ENCODE measurements at regions not wholly inside any gene's neighbourhood (a gene's known extent, or its start where the extent isn't known, plus 50 kb on each side); places are given as distances from the start of the nearest gene placed in this dataset.
"Not testable (repeated sequence)": the region's sequence is repeated elsewhere in the genome, so short reads cannot be mapped to it uniquely, and the experiment has no call there.

DNA sequence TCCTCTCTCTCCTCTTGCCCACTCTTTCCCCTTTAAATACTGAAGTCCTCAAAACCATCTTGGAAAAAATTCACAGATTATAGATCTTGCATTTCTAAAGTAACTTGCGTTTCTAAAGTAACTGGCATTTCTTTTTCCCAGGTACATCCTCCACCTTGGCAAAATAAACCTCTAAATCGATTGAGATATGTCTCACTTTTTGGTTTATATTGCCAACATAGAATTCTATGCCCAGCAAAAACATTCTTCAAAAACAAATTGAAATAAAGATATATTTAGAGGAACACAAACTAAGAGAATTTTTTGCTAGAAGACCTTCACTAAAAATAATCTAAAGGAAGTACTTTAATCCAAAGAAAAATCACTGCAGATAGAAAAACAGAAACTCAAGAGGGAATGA is 122.5 kb upstream of the RBMS1 start:
- no peak for DNase-seq (ENCODE audit: low read depth)
- in situ Hi-C loops (cut with HindIII; ENCODE audit: low sequenced_read_pairs) = no loop called here
- H3K4me3 ChIP-seq (ENCODE audit: low read depth, low read length) = no peak overlapping the region
- TF ChIP-seq, protein P1, sequence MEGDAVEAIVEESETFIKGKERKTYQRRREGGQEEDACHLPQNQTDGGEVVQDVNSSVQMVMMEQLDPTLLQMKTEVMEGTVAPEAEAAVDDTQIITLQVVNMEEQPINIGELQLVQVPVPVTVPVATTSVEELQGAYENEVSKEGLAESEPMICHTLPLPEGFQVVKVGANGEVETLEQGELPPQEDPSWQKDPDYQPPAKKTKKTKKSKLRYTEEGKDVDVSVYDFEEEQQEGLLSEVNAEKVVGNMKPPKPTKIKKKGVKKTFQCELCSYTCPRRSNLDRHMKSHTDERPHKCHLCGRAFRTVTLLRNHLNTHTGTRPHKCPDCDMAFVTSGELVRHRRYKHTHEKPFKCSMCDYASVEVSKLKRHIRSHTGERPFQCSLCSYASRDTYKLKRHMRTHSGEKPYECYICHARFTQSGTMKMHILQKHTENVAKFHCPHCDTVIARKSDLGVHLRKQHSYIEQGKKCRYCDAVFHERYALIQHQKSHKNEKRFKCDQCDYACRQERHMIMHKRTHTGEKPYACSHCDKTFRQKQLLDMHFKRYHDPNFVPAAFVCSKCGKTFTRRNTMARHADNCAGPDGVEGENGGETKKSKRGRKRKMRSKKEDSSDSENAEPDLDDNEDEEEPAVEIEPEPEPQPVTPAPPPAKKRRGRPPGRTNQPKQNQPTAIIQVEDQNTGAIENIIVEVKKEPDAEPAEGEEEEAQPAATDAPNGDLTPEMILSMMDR (IDR thresholded peaks at IDR 0.05; ENCODE audit: low read depth, low read length, missing control alignments) = no peak

DNA sequence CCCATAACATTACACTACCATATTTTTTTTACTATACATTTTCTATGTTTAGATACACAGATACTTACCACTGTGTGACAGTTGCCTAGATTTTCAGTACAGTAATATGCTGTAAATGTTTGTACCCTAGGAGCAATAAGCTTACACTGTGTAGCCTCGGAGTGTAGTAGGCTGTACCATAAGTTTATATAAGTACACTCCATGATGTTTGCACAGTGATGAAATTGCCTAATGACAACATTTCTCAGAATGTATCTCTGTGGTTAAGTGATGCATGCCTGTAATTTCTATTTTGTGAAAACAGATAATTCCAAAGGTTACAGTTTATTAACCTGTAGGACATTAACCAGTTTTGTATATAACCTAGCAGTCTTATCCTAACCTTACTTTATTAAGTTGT is 128.1 kb upstream of the RBMS1 start:
- DNase-seq (ENCODE audit: low read depth) = no peak
- TF ChIP-seq, protein P1 (IDR thresholded peaks at IDR 0.05; ENCODE audit: low read depth, low read length, missing control alignments) = no peak
- H3K4me3 ChIP-seq (ENCODE audit: low read depth, low read length) = no peak overlapping the region
- in situ Hi-C loops (cut with HindIII; ENCODE audit: low sequenced_read_pairs) = no loop called here

DNA sequence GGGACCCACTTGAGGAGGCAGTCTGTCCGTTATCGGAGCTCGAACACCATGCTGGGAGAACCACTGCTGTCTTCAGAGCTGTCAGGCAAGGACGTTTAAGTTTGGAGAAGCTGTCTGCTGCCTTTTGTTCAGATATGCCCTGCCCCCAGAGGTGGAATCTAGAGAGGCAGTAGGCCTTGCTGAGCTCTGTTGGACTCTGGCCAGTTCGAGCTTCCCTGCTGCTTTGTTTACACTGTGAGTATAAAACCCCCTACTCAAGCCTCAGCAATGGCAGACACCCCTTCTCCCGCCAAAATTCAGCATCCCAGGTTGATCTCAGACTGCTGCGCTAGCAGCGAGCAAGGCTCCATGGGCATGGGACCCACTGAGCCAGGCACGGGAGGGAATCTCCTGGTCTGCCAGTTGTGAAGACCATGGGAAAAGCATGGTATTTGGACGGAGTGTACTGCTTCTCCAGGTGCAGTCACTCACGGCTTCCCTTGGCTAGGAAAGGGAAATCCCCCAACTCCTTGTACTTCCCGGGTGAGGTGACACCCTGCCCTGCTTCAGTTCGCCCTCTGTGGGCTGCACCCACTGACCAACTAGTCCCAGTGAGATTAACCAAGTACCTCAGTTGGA is 134.5 kb upstream of the RBMS1 start:
- in situ Hi-C loops (cut with HindIII; ENCODE audit: low sequenced_read_pairs); DNase-seq (ENCODE audit: low read depth); H3K4me3 ChIP-seq (ENCODE audit: low read depth, low read length): not testable (repeated sequence)

DNA sequence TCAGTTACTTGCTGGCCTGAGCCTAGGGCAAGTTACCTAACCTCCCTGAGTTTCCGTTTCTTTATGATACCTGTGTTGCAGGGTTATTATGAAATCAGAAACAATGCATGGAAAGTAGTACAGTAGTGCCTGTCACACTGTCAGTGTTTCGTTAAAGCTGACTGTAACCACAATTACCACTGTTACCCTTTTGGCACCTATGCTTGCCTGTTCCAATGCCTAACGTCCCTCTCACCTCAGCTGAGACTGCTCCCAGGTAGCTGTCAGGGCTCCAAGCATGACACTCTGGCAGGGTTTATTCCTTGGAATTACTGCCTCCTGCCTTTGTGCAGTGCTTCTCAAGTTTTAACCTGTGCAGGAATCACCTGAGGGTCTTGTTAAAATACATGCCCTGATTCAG is 135.2 kb upstream of the RBMS1 start:
- H3K4me3 ChIP-seq (ENCODE audit: low read depth, low read length) = no peak overlapping the region
- in situ Hi-C loops (cut with HindIII; ENCODE audit: low sequenced_read_pairs) = no loop called here
- TF ChIP-seq, protein P1 (IDR thresholded peaks at IDR 0.05; ENCODE audit: low read depth, low read length, missing control alignments) = no peak
- no peak for DNase-seq (ENCODE audit: low read depth)

DNA sequence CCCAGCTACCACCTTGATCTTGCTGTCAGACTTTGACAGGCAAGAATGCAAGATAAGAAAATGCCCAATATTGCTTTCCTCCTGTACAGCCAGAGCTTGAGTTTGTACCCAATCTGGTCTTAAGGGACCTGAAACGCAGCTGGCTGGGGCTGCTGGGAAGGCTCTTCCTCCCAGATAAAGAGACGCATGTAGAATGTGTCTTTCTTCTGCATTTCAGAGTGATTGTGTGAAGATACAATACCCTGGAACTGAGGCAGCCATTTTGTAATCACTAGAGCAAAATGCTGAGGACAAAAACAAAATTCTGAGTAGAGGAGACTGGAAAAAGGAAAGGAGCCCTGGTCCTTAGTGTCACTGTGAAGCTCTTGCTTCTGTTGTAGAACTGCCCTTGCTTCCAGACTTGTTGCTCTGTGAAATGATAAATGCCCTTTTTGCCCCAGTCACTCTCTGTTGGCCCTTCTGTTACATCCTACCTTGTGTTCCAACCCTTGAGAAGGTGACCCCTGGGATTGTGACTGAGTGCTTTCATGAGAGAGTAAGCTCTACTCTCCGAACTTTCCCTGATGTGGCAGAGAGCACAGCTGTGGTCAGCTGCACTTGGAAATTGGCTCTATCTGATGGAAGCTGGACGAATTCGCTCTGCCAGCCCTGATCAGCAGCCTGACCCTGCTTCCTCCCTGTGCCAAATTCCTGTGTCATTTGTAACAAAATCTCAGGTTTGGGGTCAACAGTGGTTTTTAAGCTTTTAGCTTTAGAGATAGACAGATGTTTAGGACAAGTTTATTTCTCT is 137.4 kb upstream of the RBMS1 start:
- in situ Hi-C loops (cut with HindIII; ENCODE audit: low sequenced_read_pairs) = no loop called here
- DNase-seq (ENCODE audit: low read depth) = no peak
- H3K4me3 ChIP-seq (ENCODE audit: low read depth, low read length) = no peak overlapping the region
- TF ChIP-seq, protein P1 (IDR thresholded peaks at IDR 0.05; ENCODE audit: low read depth, low read length, missing control alignments) = no peak

DNA sequence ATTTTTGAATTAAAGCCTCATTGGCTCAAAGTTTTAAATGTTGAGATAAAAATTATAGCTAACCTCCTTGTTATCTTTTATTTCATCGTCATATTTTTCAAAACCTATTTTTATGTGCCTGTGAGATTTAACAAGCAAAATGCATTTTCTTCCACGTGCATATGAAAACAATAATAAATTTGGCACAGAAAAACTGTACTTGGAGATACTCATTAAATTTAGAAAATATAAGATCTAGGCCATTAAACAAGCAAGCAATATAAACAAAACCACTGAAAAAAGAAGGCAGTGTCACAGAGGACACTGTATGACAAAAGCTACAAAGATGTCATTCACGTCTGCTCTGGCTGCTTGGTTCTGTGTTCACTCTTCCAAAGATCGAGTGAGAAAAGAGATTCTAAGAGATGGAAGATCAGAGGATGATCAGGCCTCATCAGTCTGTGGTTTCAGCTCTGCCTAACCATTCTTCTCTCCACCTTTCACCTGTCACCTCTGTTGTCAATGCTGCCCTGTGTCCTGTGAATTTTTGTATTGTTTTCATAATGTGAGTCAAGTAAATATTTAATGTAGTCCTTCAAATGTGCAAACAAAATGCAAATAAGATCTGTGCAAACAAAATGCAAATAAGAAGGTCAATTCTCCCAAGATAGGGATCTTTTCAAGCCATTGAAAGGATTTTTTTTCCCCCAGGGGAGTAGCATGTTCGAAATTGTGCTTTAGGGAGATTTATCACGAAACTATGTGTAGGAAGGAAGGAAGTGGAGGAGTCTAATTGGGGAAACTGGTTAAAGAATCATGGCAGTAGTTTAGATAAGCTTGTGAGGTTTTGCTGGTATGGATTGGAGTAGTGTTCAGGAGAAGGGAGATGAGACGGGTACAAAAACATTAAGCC is 138.7 kb upstream of the RBMS1 start:
- TF ChIP-seq, protein P1 (IDR thresholded peaks at IDR 0.05; ENCODE audit: low read depth, low read length, missing control alignments) = no peak
- H3K4me3 ChIP-seq (ENCODE audit: low read depth, low read length) = no peak overlapping the region
- no peak for DNase-seq (ENCODE audit: low read depth)
- in situ Hi-C loops (cut with HindIII; ENCODE audit: low sequenced_read_pairs) = no loop called here

Measured in astrocyte of the cerebellum (primary cell).